NB4 (cell line): ENCODE measurements at regions not wholly inside any gene's neighbourhood (a gene's known extent, or its start where the extent isn't known, plus 50 kb on each side); places are given as distances from the start of the nearest gene placed in this dataset.

Experiments
- DNase-seq: peaks from one replicate; pipeline ENCODE4 v3.0.0; 2010; ENCODE audit warnings: low read depth
- H3K4me3 ChIP-seq: one replicate; pipeline ENCODE4 v1.5.1; 2011; ENCODE audit warnings: mild to moderate bottlenecking, low read depth, low read length, moderate library complexity
- CTCF ChIP-seq: IDR thresholded peaks from one replicate; pipeline ENCODE4 v1.5.1; 2012; ENCODE audit warnings: low read depth, low read length
- MAX ChIP-seq: IDR thresholded peaks from 2 replicates; pipeline ENCODE4 v1.6.1; 2011; ENCODE audit warnings: low read depth, low read length
- MYC ChIP-seq: IDR thresholded peaks from 2 replicates; pipeline ENCODE4 v1.6.1; 2011; ENCODE audit warnings: low read depth, low read length
- POLR2A ChIP-seq: IDR thresholded peaks from 2 replicates; pipeline ENCODE4 v1.6.1; 2011; ENCODE audit warnings: mild to moderate bottlenecking; ENCODE audit not compliant: insufficient read length; ENCODE audit errors: extremely low read depth

DNA sequence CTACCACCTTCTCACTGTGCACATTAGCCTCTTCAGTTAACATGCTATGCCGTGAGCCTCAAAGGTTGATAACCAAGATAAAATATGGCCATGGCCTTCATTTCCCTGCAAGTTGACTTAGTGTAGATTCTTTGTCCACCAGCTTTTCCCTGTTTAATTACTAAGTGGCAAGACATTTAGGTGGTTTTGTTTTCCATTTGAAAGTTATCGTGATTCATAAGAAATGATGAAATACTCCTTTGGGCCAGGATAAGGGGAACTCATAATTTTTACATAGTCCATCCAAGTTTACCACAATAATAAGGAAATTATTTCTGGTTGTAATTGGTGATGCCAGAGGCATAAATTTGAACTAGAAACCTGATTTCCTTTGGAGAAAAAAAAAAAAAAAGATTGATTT is 609.6 kb downstream of the TAF11L14 start:
- no peak overlapping the region for H3K4me3 ChIP-seq
- no peak for DNase-seq
- TF ChIP-seq CTCF (no peak), MAX (no peak), MYC (no peak), POLR2A (no peak)

GRCh38 chr5:18244309-18244708 is 610.0 kb downstream of the TAF11L14 start:
- H3K4me3 ChIP-seq: no peak overlapping the region
- DNase-seq: no peak
- no peak for TF ChIP-seq MYC
- TF ChIP-seq CTCF: no peak
- no peak for TF ChIP-seq POLR2A
- TF ChIP-seq MAX: no peak

GRCh38 chr5:18252559-18252958 is 618.3 kb downstream of the TAF11L14 start:
- no peak overlapping the region for H3K4me3 ChIP-seq
- DNase-seq: no peak
- no peak for TF ChIP-seq MAX
- TF ChIP-seq CTCF: no peak
- no peak for TF ChIP-seq POLR2A
- TF ChIP-seq MYC: no peak

DNA sequence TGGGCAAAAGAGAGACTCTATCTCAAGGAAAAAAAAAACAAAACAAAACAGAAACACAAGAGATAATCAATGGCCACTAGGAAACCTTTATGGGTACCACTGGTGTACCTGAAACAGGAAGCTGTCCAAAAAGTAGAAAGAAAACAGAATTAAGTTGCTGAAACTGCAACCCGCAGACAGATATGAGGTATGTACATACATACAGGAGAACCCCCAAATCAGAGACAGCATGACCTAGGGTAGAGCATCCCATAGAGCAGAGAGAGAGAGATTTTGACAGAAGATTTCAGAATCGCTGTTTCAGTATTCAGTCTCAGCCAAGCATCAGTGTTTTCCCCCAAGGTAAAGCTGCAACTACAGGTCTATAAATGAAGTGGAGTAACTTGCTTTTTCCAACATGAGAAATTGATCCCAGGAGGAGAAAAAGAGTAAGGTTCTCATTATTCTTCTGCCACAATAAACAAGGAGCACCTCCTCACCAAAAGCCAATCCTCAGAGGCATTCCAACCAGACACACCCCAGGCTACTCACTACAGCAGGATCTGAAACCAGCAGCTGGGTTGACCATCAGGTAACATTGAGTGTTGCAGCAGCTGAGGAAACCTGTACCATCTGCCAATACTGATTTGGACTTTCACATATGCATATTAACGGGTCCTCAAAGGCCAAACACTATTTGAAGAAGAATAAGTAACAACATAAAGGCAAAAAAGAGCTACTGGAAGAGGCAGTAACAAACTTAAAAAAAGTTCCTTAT is 630.0 kb downstream of the TAF11L14 start:
- no peak for DNase-seq
- TF ChIP-seq CTCF (no peak), MYC (no peak), MAX (no peak), POLR2A (no peak)
- no peak overlapping the region for H3K4me3 ChIP-seq

GRCh38 chr5:18270635-18271338 is 636.5 kb downstream of the TAF11L14 start:
- no peak overlapping the region for H3K4me3 ChIP-seq
- DNase-seq: no peak
- no peak for TF ChIP-seq MAX
- no peak for TF ChIP-seq CTCF
- TF ChIP-seq POLR2A: no peak
- TF ChIP-seq MYC: no peak
